ENCODE measurements at regions not wholly inside any gene's neighbourhood (a gene's known extent, or its start where the extent isn't known, plus 50 kb on each side); places are given as distances from the start of the nearest gene placed in this dataset.

DNA sequence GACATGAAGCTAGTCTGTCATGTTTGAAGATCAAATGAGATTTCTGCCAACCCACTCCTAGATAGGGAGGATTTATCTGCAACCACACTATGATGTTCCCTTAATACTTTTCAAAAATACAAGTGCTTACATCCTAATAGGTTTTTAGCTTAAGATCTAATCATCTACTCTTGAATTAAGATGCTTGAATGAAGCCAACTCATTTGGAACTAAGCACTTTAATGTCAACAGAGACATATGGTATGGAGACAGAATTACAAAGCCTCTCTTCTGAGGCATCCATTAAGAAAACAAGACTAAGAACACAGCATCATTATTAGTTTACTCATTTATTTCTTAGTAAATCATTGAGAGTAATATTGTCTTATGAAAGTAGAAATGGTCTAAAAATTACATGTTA, 139.3 kb upstream of the NFIB start:
- TF ChIP-seq, protein P1, sequence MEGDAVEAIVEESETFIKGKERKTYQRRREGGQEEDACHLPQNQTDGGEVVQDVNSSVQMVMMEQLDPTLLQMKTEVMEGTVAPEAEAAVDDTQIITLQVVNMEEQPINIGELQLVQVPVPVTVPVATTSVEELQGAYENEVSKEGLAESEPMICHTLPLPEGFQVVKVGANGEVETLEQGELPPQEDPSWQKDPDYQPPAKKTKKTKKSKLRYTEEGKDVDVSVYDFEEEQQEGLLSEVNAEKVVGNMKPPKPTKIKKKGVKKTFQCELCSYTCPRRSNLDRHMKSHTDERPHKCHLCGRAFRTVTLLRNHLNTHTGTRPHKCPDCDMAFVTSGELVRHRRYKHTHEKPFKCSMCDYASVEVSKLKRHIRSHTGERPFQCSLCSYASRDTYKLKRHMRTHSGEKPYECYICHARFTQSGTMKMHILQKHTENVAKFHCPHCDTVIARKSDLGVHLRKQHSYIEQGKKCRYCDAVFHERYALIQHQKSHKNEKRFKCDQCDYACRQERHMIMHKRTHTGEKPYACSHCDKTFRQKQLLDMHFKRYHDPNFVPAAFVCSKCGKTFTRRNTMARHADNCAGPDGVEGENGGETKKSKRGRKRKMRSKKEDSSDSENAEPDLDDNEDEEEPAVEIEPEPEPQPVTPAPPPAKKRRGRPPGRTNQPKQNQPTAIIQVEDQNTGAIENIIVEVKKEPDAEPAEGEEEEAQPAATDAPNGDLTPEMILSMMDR (IDR thresholded peaks at IDR 0.05; ENCODE audit: low read length): no peak
- no peak for TF ChIP-seq EZH2 (IDR thresholded peaks at IDR 0.05; ENCODE audit: borderline replicate concordance, low read length)
- H3K4me3 ChIP-seq (ENCODE audit: low read depth, low read length, poor library complexity, severe bottlenecking): no peak overlapping the region
- H3K4me2 ChIP-seq (ENCODE audit: low read length): no peak overlapping the region
- H2AFZ ChIP-seq (ENCODE audit: low read length): no peak overlapping the region
- H3F3A ChIP-seq (ENCODE audit: insufficient read depth, low read length): no peaks in the 10 kb centered on the region
- H3K9me3 ChIP-seq (ENCODE audit: low read length): no peaks in the 10 kb centered on the region
- H3K79me2 ChIP-seq (ENCODE audit: insufficient read depth, low read length): no peaks in the 10 kb centered on the region
- H3K9ac ChIP-seq (ENCODE audit: low read length): no peak overlapping the region
- no peaks in the 10 kb centered on the region for H3K36me3 ChIP-seq (ENCODE audit: insufficient read depth, low read length)
- no peak overlapping the region for H3K27ac ChIP-seq (ENCODE audit: low read depth, low read length, poor library complexity, severe bottlenecking)
- no peaks in the 10 kb centered on the region for H3K4me1 ChIP-seq (ENCODE audit: insufficient read depth, low read length, severe bottlenecking)
- H3K9me2 ChIP-seq (ENCODE audit: low read depth, low read length): no peaks in the 10 kb centered on the region
- no peaks in the 10 kb centered on the region for H4K20me1 ChIP-seq (ENCODE audit: insufficient read depth, low read length)
- H3K27me3 ChIP-seq (ENCODE audit: insufficient read depth, low read length): no peaks in the 10 kb centered on the region

DNA sequence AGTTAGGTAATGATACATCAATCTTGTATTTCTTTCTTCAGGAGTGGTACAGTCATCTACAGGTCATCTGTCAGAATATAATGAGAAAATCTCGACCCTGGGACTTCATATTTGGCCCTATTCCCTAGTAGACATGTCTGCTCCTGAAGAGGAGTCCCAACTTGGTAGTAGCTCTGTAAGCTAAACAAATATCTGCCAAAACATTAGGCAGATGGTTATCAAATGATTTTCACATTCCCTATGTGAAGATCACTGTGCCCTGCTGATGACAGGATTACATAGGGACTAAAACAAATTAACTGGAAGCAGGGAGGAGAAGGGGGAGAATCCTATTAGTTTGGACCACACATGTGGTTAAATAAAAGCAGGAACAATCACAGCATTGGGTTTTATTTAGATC, 138.6 kb upstream of the NFIB start:
- no peaks in the 10 kb centered on the region for H3K27me3 ChIP-seq (ENCODE audit: insufficient read depth, low read length)
- no peaks in the 10 kb centered on the region for H3K4me1 ChIP-seq (ENCODE audit: insufficient read depth, low read length, severe bottlenecking)
- no peak overlapping the region for H3K27ac ChIP-seq (ENCODE audit: low read depth, low read length, poor library complexity, severe bottlenecking)
- H2AFZ ChIP-seq (ENCODE audit: low read length): no peak overlapping the region
- no peak for TF ChIP-seq EZH2 (IDR thresholded peaks at IDR 0.05; ENCODE audit: borderline replicate concordance, low read length)
- TF ChIP-seq, protein P1 (IDR thresholded peaks at IDR 0.05; ENCODE audit: low read length): no peak
- no peak overlapping the region for H3K4me3 ChIP-seq (ENCODE audit: low read depth, low read length, poor library complexity, severe bottlenecking)
- no peak overlapping the region for H3K4me2 ChIP-seq (ENCODE audit: low read length)
- H3K79me2 ChIP-seq (ENCODE audit: insufficient read depth, low read length): no peaks in the 10 kb centered on the region
- H4K20me1 ChIP-seq (ENCODE audit: insufficient read depth, low read length): no peaks in the 10 kb centered on the region
- no peaks in the 10 kb centered on the region for H3K9me2 ChIP-seq (ENCODE audit: low read depth, low read length)
- H3F3A ChIP-seq (ENCODE audit: insufficient read depth, low read length): no peaks in the 10 kb centered on the region
- H3K36me3 ChIP-seq (ENCODE audit: insufficient read depth, low read length): no peaks in the 10 kb centered on the region
- H3K9ac ChIP-seq (ENCODE audit: low read length): no peak overlapping the region
- no peaks in the 10 kb centered on the region for H3K9me3 ChIP-seq (ENCODE audit: low read length)

DNA sequence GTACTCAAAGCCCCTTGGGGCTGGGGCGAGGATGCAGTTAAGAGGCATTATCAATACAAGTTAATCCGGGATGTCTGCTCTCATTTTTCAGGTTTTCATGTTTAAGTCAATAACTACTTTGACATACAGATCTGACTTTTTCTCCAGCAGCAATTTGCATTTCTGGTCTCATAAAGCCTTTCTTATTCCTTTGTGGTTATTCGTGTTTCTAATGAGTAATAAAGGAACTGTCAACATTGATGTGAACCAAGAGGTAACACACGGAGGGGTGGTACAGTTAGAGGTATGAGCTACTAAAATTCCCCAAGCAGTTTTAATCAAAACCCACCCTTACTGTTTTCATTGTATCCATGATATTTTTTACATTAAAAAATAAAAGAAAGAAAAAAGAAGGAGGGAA, 138.0 kb upstream of the NFIB start:
- Histone ChIP-seq H2AFZ (ENCODE audit: low read length) (no peak overlapping the region), H4K20me1 (ENCODE audit: insufficient read depth, low read length) (no peaks in the 10 kb centered on the region), H3K79me2 (ENCODE audit: insufficient read depth, low read length) (no peaks in the 10 kb centered on the region), H3K27me3 (ENCODE audit: insufficient read depth, low read length) (no peaks in the 10 kb centered on the region), H3F3A (ENCODE audit: insufficient read depth, low read length) (no peaks in the 10 kb centered on the region), H3K27ac (ENCODE audit: low read depth, low read length, poor library complexity, severe bottlenecking) (no peak overlapping the region), H3K36me3 (ENCODE audit: insufficient read depth, low read length) (no peaks in the 10 kb centered on the region), H3K4me2 (ENCODE audit: low read length) (no peak overlapping the region), H3K9me3 (ENCODE audit: low read length) (no peaks in the 10 kb centered on the region), H3K4me1 (ENCODE audit: insufficient read depth, low read length, severe bottlenecking) (no peaks in the 10 kb centered on the region), H3K4me3 (ENCODE audit: low read depth, low read length, poor library complexity, severe bottlenecking) (no peak overlapping the region), H3K9me2 (ENCODE audit: low read depth, low read length) (no peaks in the 10 kb centered on the region), H3K9ac (ENCODE audit: low read length) (no peak overlapping the region)
- no peak for TF ChIP-seq EZH2 (IDR thresholded peaks at IDR 0.05; ENCODE audit: borderline replicate concordance, low read length)
- TF ChIP-seq, protein P1 (IDR thresholded peaks at IDR 0.05; ENCODE audit: low read length): no peak
